ENCODE measurements at regions not wholly inside any gene's neighbourhood (a gene's known extent, or its start where the extent isn't known, plus 50 kb on each side); places are given as distances from the start of the nearest gene placed in this dataset.
"Not testable (repeated sequence)": the region's sequence is repeated elsewhere in the genome, so short reads cannot be mapped to it uniquely, and the experiment has no call there.

- Histone ChIP-seq H3K4me2 (ENCODE audit: low read depth, low read length, poor library complexity, severe bottlenecking) (no peak overlapping the region), H3F3A (ENCODE audit: low read depth) (no peaks in the 10 kb centered on the region), H3K36me3 (ENCODE audit: insufficient read depth, low read length) (no peaks in the 10 kb centered on the region), H3K4me1 (ENCODE audit: insufficient read depth, low read length, poor library complexity, severe bottlenecking) (no peaks in the 10 kb centered on the region), H3K9me2 (replicated peaks; ENCODE audit: low read depth, low read length) (no peaks in the 10 kb centered on the region), H3K27me3 (ENCODE audit: insufficient read depth, low read length, poor library complexity, severe bottlenecking) (no peaks in the 10 kb centered on the region), H3K79me2 (ENCODE audit: insufficient read depth, low read length) (no peaks in the 10 kb centered on the region), H3K9ac (ENCODE audit: low read depth, low read length, poor library complexity, severe bottlenecking) (no peak overlapping the region), H3K9me3 (ENCODE audit: insufficient read depth, low read depth, low read length) (no peaks in the 10 kb centered on the region), H4K20me1 (ENCODE audit: insufficient read depth, low read length, poor library complexity, severe bottlenecking) (no peaks in the 10 kb centered on the region), H2AFZ (ENCODE audit: low read length) (no peak overlapping the region), H3K4me3 (ENCODE audit: low read length, poor library complexity, severe bottlenecking) (no peak overlapping the region)
- TF ChIP-seq CTCF (conservative IDR thresholded peaks at IDR 0.05; ENCODE audit: low read length), result no peak
- TF ChIP-seq EZH2phosphoT487 (IDR thresholded peaks at IDR 0.05; ENCODE audit: borderline replicate concordance), result no peak
These were observed 959.3 kb upstream of the TMEFF2 start for GRCh38 chr2:193154076-193154475.

- Histone ChIP-seq H3K9me3 (ENCODE audit: insufficient read depth, low read depth, low read length) (no peaks in the 10 kb centered on the region), H2AFZ (ENCODE audit: low read length) (no peak overlapping the region), H3K4me2 (ENCODE audit: low read depth, low read length, poor library complexity, severe bottlenecking) (no peak overlapping the region), H3K79me2 (ENCODE audit: insufficient read depth, low read length) (no peaks in the 10 kb centered on the region), H3K4me3 (ENCODE audit: low read length, poor library complexity, severe bottlenecking) (no peak overlapping the region), H3K27me3 (ENCODE audit: insufficient read depth, low read length, poor library complexity, severe bottlenecking) (no peaks in the 10 kb centered on the region), H3F3A (ENCODE audit: low read depth) (no peaks in the 10 kb centered on the region), H3K9ac (ENCODE audit: low read depth, low read length, poor library complexity, severe bottlenecking) (no peak overlapping the region), H4K20me1 (ENCODE audit: insufficient read depth, low read length, poor library complexity, severe bottlenecking) (no peaks in the 10 kb centered on the region), H3K9me2 (replicated peaks; ENCODE audit: low read depth, low read length) (no peaks in the 10 kb centered on the region), H3K4me1 (ENCODE audit: insufficient read depth, low read length, poor library complexity, severe bottlenecking) (no peaks in the 10 kb centered on the region), H3K36me3 (ENCODE audit: insufficient read depth, low read length) (no peaks in the 10 kb centered on the region)
- no peak for TF ChIP-seq EZH2phosphoT487 (IDR thresholded peaks at IDR 0.05; ENCODE audit: borderline replicate concordance)
- no peak for TF ChIP-seq CTCF (conservative IDR thresholded peaks at IDR 0.05; ENCODE audit: low read length)
These were observed 958.8 kb upstream of the TMEFF2 start for GRCh38 chr2:193153576-193153975.

- H2AFZ ChIP-seq (ENCODE audit: low read length); H3K36me3 ChIP-seq (ENCODE audit: insufficient read depth, low read length): not testable (repeated sequence)
These were observed 947.7 kb upstream of the TMEFF2 start for GRCh38 chr2:193142467-193142866.

GRCh38 chr2:193141998-193142397 lies 947.3 kb upstream of the TMEFF2 start:
- Histone ChIP-seq H3K9ac (ENCODE audit: low read depth, low read length, poor library complexity, severe bottlenecking) (no peak overlapping the region), H3K4me3 (ENCODE audit: low read length, poor library complexity, severe bottlenecking) (no peak overlapping the region), H3K36me3 (ENCODE audit: insufficient read depth, low read length) (no peaks in the 10 kb centered on the region), H3K79me2 (ENCODE audit: insufficient read depth, low read length) (no peaks in the 10 kb centered on the region), H3K9me2 (replicated peaks; ENCODE audit: low read depth, low read length) (no peaks in the 10 kb centered on the region), H4K20me1 (ENCODE audit: insufficient read depth, low read length, poor library complexity, severe bottlenecking) (no peaks in the 10 kb centered on the region), H3K4me1 (ENCODE audit: insufficient read depth, low read length, poor library complexity, severe bottlenecking) (no peaks in the 10 kb centered on the region), H3F3A (ENCODE audit: low read depth) (no peaks in the 10 kb centered on the region), H3K27me3 (ENCODE audit: insufficient read depth, low read length, poor library complexity, severe bottlenecking) (no peaks in the 10 kb centered on the region), H3K9me3 (ENCODE audit: insufficient read depth, low read depth, low read length) (no peaks in the 10 kb centered on the region), H3K4me2 (ENCODE audit: low read depth, low read length, poor library complexity, severe bottlenecking) (no peak overlapping the region), H2AFZ (ENCODE audit: low read length) (no peak overlapping the region)
- TF ChIP-seq EZH2phosphoT487 (IDR thresholded peaks at IDR 0.05; ENCODE audit: borderline replicate concordance), result no peak
- TF ChIP-seq CTCF (conservative IDR thresholded peaks at IDR 0.05; ENCODE audit: low read length), result no peak

More at GRCh38 chr2:193142467-193142866, 947.7 kb upstream of the TMEFF2 start:
- H3K4me3 ChIP-seq (ENCODE audit: low read length, poor library complexity, severe bottlenecking); H3K9me2 ChIP-seq (replicated peaks; ENCODE audit: low read depth, low read length); H3K9me3 ChIP-seq (ENCODE audit: insufficient read depth, low read depth, low read length); H3K4me1 ChIP-seq (ENCODE audit: insufficient read depth, low read length, poor library complexity, severe bottlenecking); H4K20me1 ChIP-seq (ENCODE audit: insufficient read depth, low read length, poor library complexity, severe bottlenecking); H3K9ac ChIP-seq (ENCODE audit: low read depth, low read length, poor library complexity, severe bottlenecking); H3K4me2 ChIP-seq (ENCODE audit: low read depth, low read length, poor library complexity, severe bottlenecking); H3K27me3 ChIP-seq (ENCODE audit: insufficient read depth, low read length, poor library complexity, severe bottlenecking); H3K79me2 ChIP-seq (ENCODE audit: insufficient read depth, low read length); H3F3A ChIP-seq (ENCODE audit: low read depth): not testable (repeated sequence)

GRCh38 chr2:193140895-193141294 lies 946.2 kb upstream of the TMEFF2 start:
- not testable (repeated sequence) for H3K4me3 ChIP-seq (ENCODE audit: low read length, poor library complexity, severe bottlenecking); H3K9me3 ChIP-seq (ENCODE audit: insufficient read depth, low read depth, low read length); H3F3A ChIP-seq (ENCODE audit: low read depth); H3K36me3 ChIP-seq (ENCODE audit: insufficient read depth, low read length); H3K4me2 ChIP-seq (ENCODE audit: low read depth, low read length, poor library complexity, severe bottlenecking); H2AFZ ChIP-seq (ENCODE audit: low read length); H3K27me3 ChIP-seq (ENCODE audit: insufficient read depth, low read length, poor library complexity, severe bottlenecking); H3K4me1 ChIP-seq (ENCODE audit: insufficient read depth, low read length, poor library complexity, severe bottlenecking); H3K9ac ChIP-seq (ENCODE audit: low read depth, low read length, poor library complexity, severe bottlenecking); H3K79me2 ChIP-seq (ENCODE audit: insufficient read depth, low read length); H4K20me1 ChIP-seq (ENCODE audit: insufficient read depth, low read length, poor library complexity, severe bottlenecking); H3K9me2 ChIP-seq (replicated peaks; ENCODE audit: low read depth, low read length)
